DND-41 (cell line): ENCODE measurements at regions not wholly inside any gene's neighbourhood (a gene's known extent, or its start where the extent isn't known, plus 50 kb on each side); places are given as distances from the start of the nearest gene placed in this dataset.

Experiments used
- CTCF ChIP-seq: IDR thresholded peaks from 2 replicates; pipeline ENCODE4 v1.5.1; 2012; ENCODE audit warnings: borderline replicate concordance, low read length, moderate library complexity, mild to moderate bottlenecking; ENCODE audit not compliant: poor library complexity, severe bottlenecking; ENCODE audit errors: extremely low read depth
- EZH2 ChIP-seq: IDR thresholded peaks from 3 replicates; pipeline ENCODE4 v1.6.1; 2012; ENCODE audit warnings: borderline replicate concordance, low read depth, mild to moderate bottlenecking, moderate library complexity, low read length, inconsistent platforms; ENCODE audit not compliant: severe bottlenecking

DNA sequence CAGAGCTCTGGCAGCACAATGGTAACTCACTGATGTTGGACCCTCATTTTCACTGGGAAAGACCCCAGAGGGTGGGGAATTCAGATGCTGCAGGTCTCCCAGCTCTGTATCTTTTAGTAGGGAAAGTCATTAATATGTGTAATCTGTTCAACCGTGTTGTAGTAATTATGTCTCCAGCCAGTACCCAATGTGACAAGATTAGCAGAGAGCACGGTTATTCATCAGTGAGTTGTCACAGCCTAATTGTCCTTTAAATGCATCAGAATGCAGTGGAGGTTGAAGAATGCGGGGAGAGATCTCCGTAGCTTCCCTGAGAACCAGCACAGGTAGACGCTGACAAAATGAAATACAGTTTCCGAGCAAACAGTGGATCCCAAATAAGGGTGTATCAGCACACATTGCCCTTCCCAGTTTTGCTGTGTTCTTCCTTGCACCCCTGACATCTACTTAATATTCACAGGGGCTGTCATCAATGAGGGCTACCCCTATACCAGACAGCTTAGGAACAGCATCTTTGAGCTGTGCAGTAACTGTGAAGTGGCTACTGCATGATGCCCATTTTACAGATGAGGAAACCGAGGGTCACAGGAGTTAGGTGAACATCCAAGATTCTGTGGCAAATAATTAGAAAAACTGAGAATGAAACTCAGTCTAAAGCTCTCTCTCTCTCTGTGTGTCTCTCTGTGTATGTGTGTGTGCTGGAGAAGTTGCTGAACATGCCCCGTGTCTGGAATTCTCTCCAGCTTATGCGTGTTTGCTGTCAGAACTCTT is 430.4 kb upstream of the HS6ST1 start:
- TF ChIP-seq CTCF = no peak
- no peak for TF ChIP-seq EZH2
